Peyer's patch (tissue), 4 donors: ENCODE measurements at regions not wholly inside any gene's neighbourhood (a gene's known extent, or its start where the extent isn't known, plus 50 kb on each side); places are given as distances from the start of the nearest gene placed in this dataset.

Source experiments
- DNase-seq, 3 donors: peaks; one replicate each; pipeline ENCODE4 v3.0.0-alpha.2; 2017 to 2019
- H3K27ac ChIP-seq, 4 donors: fragments of 200-600 bp; sonication (generic); one replicate each; pipeline ENCODE4 v1.5.1; 2016 to 2019
- H3K27me3 ChIP-seq, 2 donors: fragments of 200-600 bp; sonication (generic); one replicate each; pipeline ENCODE4 v1.5.1; 2019
- H3K36me3 ChIP-seq, 3 donors: fragments of 200-600 bp; sonication (generic); one replicate each; pipeline ENCODE4 v1.5.1; 2016 to 2019
- H3K4me1 ChIP-seq, 4 donors: fragments of 200-600 bp; sonication (generic); one replicate each; pipeline ENCODE4 v1.5.1; 2016 to 2019
- H3K4me3 ChIP-seq, 4 donors: fragments of 200-600 bp; sonication (generic); 1 replicate in 3 of 4; 2 replicates in 1 of 4; pipeline ENCODE4 v1.5.1; 2016 to 2019; ENCODE audit warnings: mild to moderate bottlenecking in 1 of 4
- H3K9me3 ChIP-seq, 4 donors: fragments of 200-600 bp; sonication (generic); one replicate each; pipeline ENCODE4 v1.5.1; 2016 to 2019; ENCODE audit warnings: mild to moderate bottlenecking in 1 of 4
- POLR2A ChIP-seq, 2 donors: fragments of 450-650 bp; IDR thresholded peaks; one replicate each; pipeline ENCODE4 v1.5.1; 2017; ENCODE audit warnings: antibody characterized with exemption in 2 of 2, mild to moderate bottlenecking in 2 of 2, moderate library complexity in 2 of 2
- TF ChIP-seq, protein P1 (sequence below), 6 experiments: fragments of 450-650 bp in 4 of 6; fragments of 200-600 bp in 2 of 6; sonication (generic) in 1 of 6; IDR thresholded peaks; one replicate each; pipeline ENCODE4 v1.5.1; 2017 to 2019; ENCODE audit warnings: antibody characterized with exemption in 6 of 6, mild to moderate bottlenecking in 3 of 6, moderate library complexity in 1 of 6

GRCh38 chr10:3271354-3272115 lies 99.0 kb upstream of the PITRM1 start:
- no peaks in the 10 kb centered on the region for H3K27me3 ChIP-seq
- no peaks in the 10 kb centered on the region for H3K36me3 ChIP-seq
- no peak overlapping the region for H3K4me3 ChIP-seq
- H3K4me1 ChIP-seq: no peaks in the 10 kb centered on the region
- H3K9me3 ChIP-seq: no peaks in the 10 kb centered on the region
- H3K27ac ChIP-seq: no peak overlapping the region
- no peak for DNase-seq
- TF ChIP-seq, protein P1, sequence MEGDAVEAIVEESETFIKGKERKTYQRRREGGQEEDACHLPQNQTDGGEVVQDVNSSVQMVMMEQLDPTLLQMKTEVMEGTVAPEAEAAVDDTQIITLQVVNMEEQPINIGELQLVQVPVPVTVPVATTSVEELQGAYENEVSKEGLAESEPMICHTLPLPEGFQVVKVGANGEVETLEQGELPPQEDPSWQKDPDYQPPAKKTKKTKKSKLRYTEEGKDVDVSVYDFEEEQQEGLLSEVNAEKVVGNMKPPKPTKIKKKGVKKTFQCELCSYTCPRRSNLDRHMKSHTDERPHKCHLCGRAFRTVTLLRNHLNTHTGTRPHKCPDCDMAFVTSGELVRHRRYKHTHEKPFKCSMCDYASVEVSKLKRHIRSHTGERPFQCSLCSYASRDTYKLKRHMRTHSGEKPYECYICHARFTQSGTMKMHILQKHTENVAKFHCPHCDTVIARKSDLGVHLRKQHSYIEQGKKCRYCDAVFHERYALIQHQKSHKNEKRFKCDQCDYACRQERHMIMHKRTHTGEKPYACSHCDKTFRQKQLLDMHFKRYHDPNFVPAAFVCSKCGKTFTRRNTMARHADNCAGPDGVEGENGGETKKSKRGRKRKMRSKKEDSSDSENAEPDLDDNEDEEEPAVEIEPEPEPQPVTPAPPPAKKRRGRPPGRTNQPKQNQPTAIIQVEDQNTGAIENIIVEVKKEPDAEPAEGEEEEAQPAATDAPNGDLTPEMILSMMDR (IDR thresholded peaks at IDR 0.05): no peak

DNA sequence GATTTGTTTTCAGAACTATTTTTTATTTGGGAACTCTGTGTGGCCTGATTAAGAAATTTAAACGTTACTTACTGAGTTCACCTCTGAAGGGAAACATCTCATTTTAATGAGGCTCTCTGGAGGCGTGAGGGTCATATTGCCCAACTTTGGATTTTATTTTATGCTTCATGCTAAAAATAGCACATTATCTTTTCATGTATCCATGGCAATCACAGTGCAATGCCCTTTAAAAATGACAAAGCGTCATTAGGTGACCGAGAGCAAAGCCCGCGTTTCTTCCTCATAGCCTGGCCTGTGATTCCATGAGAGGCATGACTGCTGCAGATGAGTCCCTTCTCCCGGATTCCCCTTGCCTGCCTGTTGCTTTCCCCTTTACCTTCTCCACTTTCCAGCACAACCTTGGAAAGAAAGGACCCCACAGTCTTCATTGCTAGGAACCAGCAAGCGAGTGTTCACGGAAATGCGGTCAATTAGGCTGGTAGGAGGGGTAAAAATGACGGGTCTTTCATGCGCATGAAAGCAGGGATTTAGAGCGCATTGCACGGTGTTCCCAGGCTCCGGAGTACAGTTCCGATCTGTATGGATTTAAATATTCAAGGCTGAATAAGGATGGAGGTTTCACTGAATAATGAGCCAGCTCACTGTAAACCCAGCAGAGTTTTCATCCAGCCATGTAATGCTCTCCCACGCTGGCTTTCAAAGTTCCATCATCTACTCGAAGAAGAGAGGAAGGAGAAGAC lies 98.2 kb upstream of the PITRM1 start:
- Histone ChIP-seq H3K27ac (no peak overlapping the region), H3K4me3 (no peak overlapping the region), H3K9me3 (no peaks in the 10 kb centered on the region), H3K27me3 (no peaks in the 10 kb centered on the region), H3K4me1 (no peaks in the 10 kb centered on the region), H3K36me3 (no peaks in the 10 kb centered on the region)
- no peak for TF ChIP-seq POLR2A (IDR thresholded peaks at IDR 0.05)
- TF ChIP-seq, protein P1 (IDR thresholded peaks at IDR 0.05): no peak
- DNase-seq: no peak

DNA sequence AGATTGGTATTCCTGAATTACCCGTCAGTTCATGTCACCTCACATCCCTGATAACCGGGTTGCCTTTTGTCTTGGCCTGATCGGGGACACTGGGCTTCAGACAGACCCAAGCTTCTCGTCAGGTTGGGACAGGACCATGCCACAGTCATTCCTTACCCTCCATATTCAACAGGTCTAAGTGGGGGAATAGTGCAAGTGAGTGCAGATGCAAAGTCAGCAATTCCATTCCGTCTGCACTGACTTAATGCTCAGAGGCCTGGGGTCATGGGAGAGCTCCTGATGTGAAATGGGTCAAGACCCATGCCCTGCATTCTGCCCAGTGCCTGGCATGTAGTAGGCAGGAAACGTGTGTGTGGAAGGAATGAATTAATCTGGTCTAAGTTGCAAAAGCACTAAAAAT lies 95.4 kb upstream of the PITRM1 start:
- Histone ChIP-seq H3K9me3 (no peaks in the 10 kb centered on the region), H3K4me3 (no peak overlapping the region), H3K27ac (no peak overlapping the region), H3K27me3 (no peaks in the 10 kb centered on the region), H3K4me1 (no peaks in the 10 kb centered on the region), H3K36me3 (no peaks in the 10 kb centered on the region)
- no peak for TF ChIP-seq POLR2A (IDR thresholded peaks at IDR 0.05)
- TF ChIP-seq, protein P1 (IDR thresholded peaks at IDR 0.05): no peak
- DNase-seq: no peak

- no peaks in the 10 kb centered on the region for H3K27me3 ChIP-seq
- H3K27ac ChIP-seq: peak overlapping the region in 1 of 4 donors; percentile 42
- no peaks in the 10 kb centered on the region for H3K4me1 ChIP-seq
- no peak for DNase-seq
- H3K36me3 ChIP-seq: no peaks in the 10 kb centered on the region
- H3K9me3 ChIP-seq: no peaks in the 10 kb centered on the region
- no peak overlapping the region for H3K4me3 ChIP-seq
- TF ChIP-seq POLR2A (IDR thresholded peaks at IDR 0.05): no peak
- TF ChIP-seq, protein P1 (IDR thresholded peaks at IDR 0.05): no peak
Measured at GRCh38 chr10:3265088-3265487, 92.5 kb upstream of the PITRM1 start.

DNA sequence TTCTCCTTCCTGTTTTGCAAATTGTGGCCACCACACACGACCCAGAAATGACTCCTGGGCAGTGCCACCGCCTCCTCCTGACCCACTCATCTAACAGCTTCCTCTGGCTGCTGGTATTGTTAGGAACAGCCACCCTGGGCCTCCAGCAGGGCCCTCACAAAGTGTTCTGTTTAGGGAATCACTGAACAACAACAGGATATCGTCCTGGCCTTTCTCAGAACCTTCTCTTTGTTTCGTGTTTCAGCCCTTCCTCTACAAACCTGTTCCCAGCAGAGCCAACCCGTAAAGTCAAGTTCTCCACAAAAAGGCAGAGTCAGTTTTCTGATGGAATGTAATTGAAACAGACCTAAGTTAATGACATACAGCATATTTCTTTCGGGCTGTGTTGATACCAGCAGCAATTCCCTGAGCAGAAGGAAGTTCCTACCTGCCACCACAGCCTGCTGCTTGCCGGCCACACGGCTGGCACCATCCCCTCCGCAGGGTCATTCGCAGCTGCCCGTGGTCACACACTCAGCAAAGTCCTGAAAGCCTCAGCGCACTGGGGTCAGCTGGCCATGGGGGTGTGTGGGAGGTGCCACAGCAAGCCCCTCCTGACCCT lies 91.7 kb upstream of the PITRM1 start:
- Histone ChIP-seq H3K9me3 (no peaks in the 10 kb centered on the region), H3K4me3 (no peak overlapping the region), H3K36me3 (no peaks in the 10 kb centered on the region), H3K27me3 (no peaks in the 10 kb centered on the region), H3K27ac (peak overlapping the region in 2 of 4 donors; percentile 42 to 55), H3K4me1 (no peaks in the 10 kb centered on the region)
- TF ChIP-seq, protein P1 (IDR thresholded peaks at IDR 0.05): no peak
- no peak for TF ChIP-seq POLR2A (IDR thresholded peaks at IDR 0.05)
- no peak for DNase-seq
